ENCODE measurements at regions not wholly inside any gene's neighbourhood (a gene's known extent, or its start where the extent isn't known, plus 50 kb on each side); places are given as distances from the start of the nearest gene placed in this dataset.

DNA sequence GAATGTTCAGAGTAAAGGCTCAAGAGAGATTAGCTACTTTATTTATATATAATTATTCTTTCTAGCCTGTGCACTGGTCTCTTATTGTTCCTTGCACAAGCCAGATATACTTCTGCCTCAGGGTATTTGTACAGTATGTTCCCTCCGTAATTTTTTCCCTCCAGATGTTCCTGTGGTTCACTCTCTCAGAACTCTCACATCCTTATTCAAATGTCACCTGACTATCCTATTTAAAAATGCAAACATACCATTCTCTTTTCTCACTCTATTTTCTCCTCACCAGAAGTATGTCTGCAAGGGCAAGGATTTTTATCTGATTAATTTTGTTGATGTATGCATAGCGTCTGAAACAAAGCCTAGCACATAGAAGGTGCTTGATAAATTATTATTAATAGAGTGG is 64.0 kb upstream of the CERS6 start:
- DNase-seq, result no peak

GRCh38 chr2:168392797-168393196 is 63.3 kb upstream of the CERS6 start:
- DNase-seq, result no peak

GRCh38 chr2:168394262-168394661 is 61.8 kb upstream of the CERS6 start:
- no peak for DNase-seq

DNA sequence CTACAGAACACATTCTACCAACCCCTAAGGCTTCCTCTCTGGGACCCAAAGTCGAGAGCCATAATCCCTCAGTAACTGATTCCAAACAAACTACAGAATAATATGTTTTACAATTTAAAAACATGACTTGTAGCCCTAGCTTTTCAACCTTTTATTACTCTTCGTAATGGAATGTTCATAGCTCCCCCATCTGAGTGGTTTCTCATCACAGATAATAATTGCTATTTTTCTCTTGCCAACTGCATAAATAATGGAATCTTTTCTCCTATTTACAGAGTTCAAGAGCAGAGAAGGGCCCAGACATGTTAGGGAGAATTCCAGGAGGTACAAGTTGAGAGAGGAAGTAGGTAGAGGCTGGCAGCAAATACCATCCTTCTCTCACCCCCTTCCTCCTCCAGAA is 59.9 kb upstream of the CERS6 start:
- no peak for DNase-seq

DNA sequence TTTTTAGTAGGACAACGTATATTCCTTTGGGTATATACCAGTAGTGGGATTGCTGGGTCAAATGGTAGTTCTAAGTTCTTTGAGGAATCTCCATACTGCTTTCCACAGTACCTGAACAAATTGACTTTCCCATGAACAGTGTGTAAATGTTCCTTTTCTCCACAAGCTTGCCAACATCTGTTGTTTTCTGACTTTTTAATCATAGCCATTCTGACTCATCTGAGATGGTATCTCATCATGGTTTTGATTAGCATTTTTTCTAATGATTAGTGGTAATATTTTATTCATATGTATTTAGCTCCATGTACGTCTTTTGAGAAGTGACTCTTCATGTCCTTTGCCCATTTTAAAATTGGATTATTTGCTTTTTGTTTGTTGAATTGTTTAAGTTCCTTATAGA is 58.4 kb upstream of the CERS6 start:
- DNase-seq, result no peak

- DNase-seq, result no peak
These were observed 55.0 kb upstream of the CERS6 start for GRCh38 chr2:168401048-168401556.

DNA sequence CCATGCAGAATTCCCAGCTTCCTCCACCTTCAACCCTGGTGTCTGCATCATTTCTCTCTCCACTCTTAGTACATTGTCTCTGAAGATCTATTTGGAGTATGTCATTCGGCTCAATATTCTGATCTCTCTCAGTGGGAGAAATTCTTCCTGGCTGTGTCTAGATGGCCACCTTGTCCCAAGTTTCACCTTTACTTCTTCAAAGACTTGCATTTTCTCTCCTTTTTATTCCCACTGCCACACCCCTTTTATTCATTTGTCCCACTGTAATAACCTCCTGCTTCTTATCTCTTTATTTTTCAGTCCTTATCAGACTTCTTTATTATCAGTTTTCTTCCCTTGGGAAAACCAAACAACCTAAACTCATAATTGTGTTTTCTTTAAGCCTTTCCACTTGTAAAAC is 54.3 kb upstream of the CERS6 start:
- no peak for DNase-seq

GRCh38 chr2:168402531-168402930 is 53.5 kb upstream of the CERS6 start:
- DNase-seq, result no peak

GRCh38 chr2:168403736-168404135 is 52.3 kb upstream of the CERS6 start:
- no peak for DNase-seq

DNA sequence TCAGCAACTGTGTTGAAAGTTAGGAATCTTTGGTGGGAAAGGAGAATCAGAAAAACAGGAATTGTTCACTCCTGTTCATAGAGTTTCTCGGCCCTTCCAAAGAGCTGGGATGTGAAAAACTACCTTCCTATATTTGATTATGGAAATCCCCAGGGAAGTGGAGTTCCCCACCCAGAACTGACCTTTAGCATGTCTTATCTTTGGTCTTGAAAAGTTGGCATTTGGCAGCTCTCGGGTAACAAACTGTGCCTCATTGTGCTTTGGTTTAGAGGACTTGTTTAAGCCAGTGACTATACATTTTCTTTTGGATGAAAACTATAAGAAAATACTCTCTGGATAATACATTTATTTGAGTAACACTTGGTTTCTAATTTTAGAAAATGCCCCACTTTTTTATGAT is 51.3 kb upstream of the CERS6 start:
- DNase-seq, result no peak
